CD4-positive, alpha-beta T cell (primary cell): ENCODE measurements at regions not wholly inside any gene's neighbourhood (a gene's known extent, or its start where the extent isn't known, plus 50 kb on each side); places are given as distances from the start of the nearest gene placed in this dataset.

ENCODE experiments used
- ATAC-seq: fragments of 200-7000 bp; cut with Tn5 transposase; one replicate; pipeline ENCODE4 v1.10.0; 2022; ENCODE audit warnings: mild to moderate bottlenecking; ENCODE audit not compliant: poor library complexity
- CTCF ChIA-PET: fragments of 350-600 bp; sonication (Branson Sonifier 250); formaldehyde crosslinking; loops from one replicate; lab custom pipeline; 2021; ENCODE audit warnings: antibody characterized with exemption, inconsistent platforms; lab: Charles Lee
- POLR2A ChIA-PET: fragments of 350-600 bp; sonication (Branson Sonifier 250); formaldehyde crosslinking; loops from one replicate; lab custom pipeline; 2021; ENCODE audit warnings: antibody characterized with exemption, inconsistent platforms; lab: Charles Lee
- DNase-seq, 14 experiments: peaks; one replicate each; pipeline ENCODE4 v3.0.0-alpha.2; 2013 to 2020; ENCODE audit warnings: mixed read lengths in 2 of 14
- H3K27ac ChIP-seq, 2 donors: one replicate each; pipeline versions ENCODE4 v1.5.1 to v1.7.0; 2013; ENCODE audit warnings: low read length in 2 of 2, low read depth in 1 of 2, mild to moderate bottlenecking in 1 of 2
- H3K27me3 ChIP-seq, 2 experiments: 1 replicate in 1 of 2; 2 replicates in 1 of 2; pipeline versions ENCODE4 v1.6.1 to v1.7.0; 2013; ENCODE audit warnings: low read length in 2 of 2, control low read depth in 1 of 2, mild to moderate bottlenecking in 1 of 2, moderate library complexity in 1 of 2; ENCODE audit not compliant: insufficient read depth in 2 of 2, control insufficient read depth in 1 of 2
- H3K36me3 ChIP-seq: one replicate; pipeline ENCODE4 v1.6.1; 2013; ENCODE audit warnings: low read length, control low read depth; ENCODE audit not compliant: insufficient read depth
- H3K4me1 ChIP-seq: one replicate; pipeline ENCODE4 v1.6.1; 2013; ENCODE audit warnings: low read length, control low read depth; ENCODE audit not compliant: insufficient read depth
- H3K4me3 ChIP-seq: one replicate; pipeline ENCODE4 v1.5.1; 2013; ENCODE audit warnings: mild to moderate bottlenecking, low read length, moderate library complexity
- H3K9me3 ChIP-seq, 2 experiments: 1 replicate in 1 of 2; 2 replicates in 1 of 2; pipeline versions ENCODE4 v1.6.1 to v1.7.0; 2013; ENCODE audit warnings: low read length in 2 of 2, mild to moderate bottlenecking in 2 of 2, control low read depth in 1 of 2, moderate library complexity in 1 of 2; ENCODE audit not compliant: control insufficient read depth in 1 of 2, insufficient read depth in 1 of 2
- H3K27ac Mint-ChIP-seq: one replicate; pipeline ENCODE4 v1.8.0; 2020; ENCODE audit warnings: mixed read lengths
- H3K27me3 Mint-ChIP-seq: one replicate; pipeline ENCODE4 v1.8.0; 2021; ENCODE audit warnings: mixed read lengths
- H3K36me3 Mint-ChIP-seq: one replicate; pipeline ENCODE4 v1.8.0; 2021; ENCODE audit warnings: low read depth, mixed read lengths
- H3K4me1 Mint-ChIP-seq: one replicate; pipeline ENCODE4 v1.8.0; 2021; ENCODE audit warnings: low read depth, mixed read lengths
- H3K4me3 Mint-ChIP-seq: one replicate; pipeline ENCODE4 v1.8.0; 2020; ENCODE audit warnings: mild to moderate bottlenecking, mixed read lengths
- H3K9me3 Mint-ChIP-seq: one replicate; pipeline ENCODE4 v1.8.0; 2020; ENCODE audit warnings: mixed read lengths
- intact Hi-C, 2 experiments: fragments of 100-400 bp; cut with DNase I in 1 of 2; cut with micrococcal nuclease in 1 of 2; formaldehyde crosslinking; loops; one replicate each; pipeline versions ENCODE4 v1.15.1 to v1.9.0; 2023 to 2025; cut with DNase I, micrococcal nuclease
- TF ChIP-seq, protein P1 (sequence below): fragments of 200-600 bp; IDR thresholded peaks from one replicate; pipeline ENCODE4 v1.8.0; 2022; ENCODE audit warnings: antibody characterized with exemption, mild to moderate bottlenecking

DNA sequence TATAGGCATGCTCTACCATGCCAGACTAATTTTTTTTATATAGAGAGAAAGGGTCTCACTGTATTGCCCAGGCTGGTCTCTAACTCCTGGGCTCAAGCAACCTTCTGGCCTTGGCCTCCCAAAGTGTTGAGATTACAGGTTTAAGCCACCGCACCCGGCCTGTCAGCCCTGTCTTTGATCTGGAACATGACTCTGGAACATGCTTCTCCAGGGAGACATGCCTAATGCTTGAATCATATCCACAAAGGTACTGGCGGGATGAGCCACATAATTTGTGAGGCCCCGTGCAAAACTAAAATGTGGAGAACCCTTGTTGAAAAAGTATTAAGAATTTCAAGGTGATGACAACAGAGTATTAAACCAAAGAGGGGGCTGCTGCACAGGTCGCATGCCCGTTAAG is 282.8 kb downstream of the ARHGAP12 start:
- DNase-seq (no peak), ATAC-seq (no peak)
- ChIA-PET POLR2A (no interaction called here), CTCF (no interaction called here)
- Mint-ChIP-seq H3K27me3 (no peaks in the 10 kb centered on the region), H3K4me1 (no peaks in the 10 kb centered on the region), H3K9me3 (no peaks in the 10 kb centered on the region), H3K27ac (no peak overlapping the region), H3K4me3 (no peak overlapping the region), H3K36me3 (no peaks in the 10 kb centered on the region)
- intact Hi-C loops = no loop called here
- Histone ChIP-seq H3K36me3 (no peaks in the 10 kb centered on the region), H3K27ac (no peak overlapping the region), H3K4me3 (no peak overlapping the region), H3K27me3 (peaks cover 0 to 9% of the 10 kb centered on the region in 2 experiments), H3K9me3 (no peaks in the 10 kb centered on the region), H3K4me1 (no peaks in the 10 kb centered on the region)
- TF ChIP-seq, protein P1, sequence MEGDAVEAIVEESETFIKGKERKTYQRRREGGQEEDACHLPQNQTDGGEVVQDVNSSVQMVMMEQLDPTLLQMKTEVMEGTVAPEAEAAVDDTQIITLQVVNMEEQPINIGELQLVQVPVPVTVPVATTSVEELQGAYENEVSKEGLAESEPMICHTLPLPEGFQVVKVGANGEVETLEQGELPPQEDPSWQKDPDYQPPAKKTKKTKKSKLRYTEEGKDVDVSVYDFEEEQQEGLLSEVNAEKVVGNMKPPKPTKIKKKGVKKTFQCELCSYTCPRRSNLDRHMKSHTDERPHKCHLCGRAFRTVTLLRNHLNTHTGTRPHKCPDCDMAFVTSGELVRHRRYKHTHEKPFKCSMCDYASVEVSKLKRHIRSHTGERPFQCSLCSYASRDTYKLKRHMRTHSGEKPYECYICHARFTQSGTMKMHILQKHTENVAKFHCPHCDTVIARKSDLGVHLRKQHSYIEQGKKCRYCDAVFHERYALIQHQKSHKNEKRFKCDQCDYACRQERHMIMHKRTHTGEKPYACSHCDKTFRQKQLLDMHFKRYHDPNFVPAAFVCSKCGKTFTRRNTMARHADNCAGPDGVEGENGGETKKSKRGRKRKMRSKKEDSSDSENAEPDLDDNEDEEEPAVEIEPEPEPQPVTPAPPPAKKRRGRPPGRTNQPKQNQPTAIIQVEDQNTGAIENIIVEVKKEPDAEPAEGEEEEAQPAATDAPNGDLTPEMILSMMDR = no peak

DNA sequence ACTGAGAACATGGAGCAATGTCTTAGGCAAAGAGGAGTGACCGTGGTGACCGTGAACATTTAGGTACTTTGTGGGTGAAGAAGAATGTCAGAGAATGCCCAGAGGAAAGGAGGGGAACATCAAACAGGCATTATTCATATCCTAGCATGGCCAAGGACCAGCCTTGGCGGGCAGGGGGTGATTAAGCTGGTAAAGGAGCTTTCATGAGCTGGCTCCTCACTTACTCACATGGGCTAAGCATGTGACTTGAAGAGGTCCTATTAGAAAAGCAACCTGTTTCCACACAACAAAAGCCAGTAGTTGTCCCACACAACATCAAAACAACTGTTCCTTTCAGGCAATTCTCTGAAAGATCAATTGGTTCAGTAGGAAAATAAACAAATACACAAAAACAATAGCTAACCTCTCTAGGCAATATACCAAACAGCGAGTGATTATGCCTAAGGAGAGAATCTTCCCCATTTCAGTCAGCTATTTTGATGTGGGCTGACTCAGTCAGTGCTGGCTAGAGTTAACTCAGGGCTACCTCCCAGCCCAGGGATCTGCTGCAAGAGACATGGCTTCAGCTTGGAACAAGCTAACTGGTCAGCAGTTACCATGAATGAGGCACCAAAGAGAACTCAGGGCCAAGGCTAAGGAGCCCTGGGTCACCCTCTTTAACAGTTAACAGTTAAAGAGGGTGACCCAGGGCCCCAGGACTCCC is 283.5 kb downstream of the ARHGAP12 start:
- ATAC-seq = no peak
- ChIA-PET CTCF (no interaction called here), POLR2A (no interaction called here)
- intact Hi-C loops = no loop called here
- Mint-ChIP-seq H3K27ac (no peak overlapping the region), H3K4me3 (no peak overlapping the region), H3K9me3 (no peaks in the 10 kb centered on the region), H3K4me1 (no peaks in the 10 kb centered on the region), H3K36me3 (no peaks in the 10 kb centered on the region), H3K27me3 (no peaks in the 10 kb centered on the region)
- H3K9me3 ChIP-seq = no peaks in the 10 kb centered on the region
- H3K4me3 ChIP-seq = no peak overlapping the region
- no peak overlapping the region for H3K27ac ChIP-seq
- peaks cover 0 to 9% of the 10 kb centered on the region in 2 experiments for H3K27me3 ChIP-seq
- no peaks in the 10 kb centered on the region for H3K4me1 ChIP-seq
- TF ChIP-seq, protein P1 = no peak
- no peaks in the 10 kb centered on the region for H3K36me3 ChIP-seq
- no peak for DNase-seq

DNA sequence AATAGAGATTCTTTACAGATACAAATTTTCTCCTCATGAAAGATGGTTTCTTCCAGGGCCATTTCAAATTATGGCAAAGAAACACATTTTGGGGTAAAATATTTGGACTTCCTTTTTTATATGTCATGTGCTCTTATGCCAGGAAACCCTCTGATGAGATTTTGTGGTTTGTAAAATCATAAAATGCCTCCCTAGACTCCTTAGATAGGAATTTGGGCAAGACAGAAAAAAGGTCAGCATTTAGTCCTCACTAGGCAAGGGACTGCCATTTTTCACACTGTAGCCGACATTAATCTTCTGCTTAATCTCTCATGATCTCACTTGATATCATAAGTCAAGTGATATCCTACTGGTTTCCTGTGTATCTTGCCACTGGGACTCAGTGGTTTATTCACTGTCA is 286.4 kb downstream of the ARHGAP12 start:
- Histone ChIP-seq H3K36me3 (no peaks in the 10 kb centered on the region), H3K27me3 (peaks cover 0 to 9% of the 10 kb centered on the region in 2 experiments), H3K4me3 (no peak overlapping the region), H3K27ac (no peak overlapping the region), H3K9me3 (no peaks in the 10 kb centered on the region), H3K4me1 (no peaks in the 10 kb centered on the region)
- H3K4me3 Mint-ChIP-seq = no peak overlapping the region
- POLR2A ChIA-PET = no interaction called here
- CTCF ChIA-PET = no interaction called here
- H3K27ac Mint-ChIP-seq = no peak overlapping the region
- ATAC-seq = no peak
- H3K9me3 Mint-ChIP-seq = peaks cover 8% of the 10 kb centered on the region
- no peaks in the 10 kb centered on the region for H3K36me3 Mint-ChIP-seq
- intact Hi-C loops = no loop called here
- no peak for DNase-seq
- no peaks in the 10 kb centered on the region for H3K4me1 Mint-ChIP-seq
- no peaks in the 10 kb centered on the region for H3K27me3 Mint-ChIP-seq
- TF ChIP-seq, protein P1 = no peak
